ENCODE measurements at regions not wholly inside any gene's neighbourhood (a gene's known extent, or its start where the extent isn't known, plus 50 kb on each side); places are given as distances from the start of the nearest gene placed in this dataset.

DNA sequence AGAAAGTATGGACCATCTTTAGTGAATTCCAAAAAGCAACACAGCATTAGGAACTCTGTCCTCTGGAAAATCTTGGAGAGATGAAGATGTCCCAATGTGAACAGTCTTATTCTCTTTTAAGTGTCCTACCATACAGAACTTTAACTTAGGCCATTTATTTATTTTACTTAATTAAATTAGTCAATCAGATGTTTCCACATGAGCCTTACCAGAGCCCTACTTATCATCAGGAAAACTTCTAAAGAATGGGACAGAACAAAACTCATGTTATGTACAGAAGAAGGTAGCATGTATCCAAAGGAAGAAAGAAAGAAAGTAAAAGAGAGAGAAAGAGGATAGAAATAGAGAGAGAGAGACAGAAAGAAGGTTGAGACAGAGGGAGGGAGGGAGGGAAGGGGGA, 276.4 kb downstream of the ETV1 start:
- Histone ChIP-seq H3K4me3 (ENCODE audit: low read depth, low read length) (no peak overlapping the region), H3K27me3 (ENCODE audit: control insufficient read depth, insufficient read depth, low read length) (no peaks in the 10 kb centered on the region), H3K36me3 (ENCODE audit: control insufficient read depth, insufficient read depth, low read length) (no peaks in the 10 kb centered on the region)
- ChIA-PET CTCF (no interaction called here), POLR2A (no interaction called here)
- DNase-seq (ENCODE audit: low read depth) = no peak
- no peak for TF ChIP-seq CTCF (IDR thresholded peaks at IDR 0.05; ENCODE audit: insufficient read depth, low read depth, low read length)

DNA sequence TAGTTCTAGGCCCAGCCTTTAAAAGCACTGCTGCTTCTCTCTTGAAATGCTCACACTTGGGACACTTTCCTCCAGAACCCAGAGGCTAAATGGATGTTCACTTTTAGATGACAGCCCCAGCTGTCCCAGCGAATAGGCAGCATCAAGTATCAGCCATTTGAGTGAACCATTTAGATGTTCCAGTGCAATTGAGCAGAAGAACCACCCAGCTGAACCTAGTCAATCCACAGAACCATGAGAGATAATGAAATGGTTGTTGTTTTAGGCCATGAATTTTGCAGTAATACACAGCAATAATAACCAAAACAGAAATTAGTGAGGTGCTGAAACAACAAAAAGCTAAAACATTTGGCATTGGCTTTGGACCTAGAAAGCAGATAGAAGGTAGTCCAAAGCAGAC, 273.9 kb downstream of the ETV1 start:
- Histone ChIP-seq H3K27me3 (ENCODE audit: control insufficient read depth, insufficient read depth, low read length) (no peaks in the 10 kb centered on the region), H3K4me3 (ENCODE audit: low read depth, low read length) (no peak overlapping the region), H3K36me3 (ENCODE audit: control insufficient read depth, insufficient read depth, low read length) (no peaks in the 10 kb centered on the region)
- POLR2A ChIA-PET = no interaction called here
- DNase-seq (ENCODE audit: low read depth) = no peak
- no peak for TF ChIP-seq CTCF (IDR thresholded peaks at IDR 0.05; ENCODE audit: insufficient read depth, low read depth, low read length)
- CTCF ChIA-PET = interaction anchor here (1.0 kb wide), 1 partner anchor 10 kb away, joined by 3 read pairs; no protein-coding TSS in a partner anchor

DNA sequence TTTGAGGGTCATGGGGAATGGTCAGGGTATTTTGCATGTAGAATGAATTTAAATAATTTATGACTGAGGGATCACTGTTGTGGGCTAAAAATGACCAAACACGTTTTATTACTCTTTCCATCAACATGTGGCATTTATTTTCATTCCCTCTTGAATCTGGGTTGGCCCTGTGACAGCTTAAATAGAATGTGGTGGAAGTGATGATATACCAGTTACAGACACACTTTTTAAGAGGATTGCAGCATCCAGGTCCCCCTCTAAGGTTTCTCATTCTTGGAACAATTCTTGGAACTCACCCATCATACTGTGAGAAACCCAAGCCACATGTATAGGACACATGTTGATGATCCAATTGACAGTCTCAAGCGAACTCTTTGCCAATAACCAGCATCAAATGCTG, 272.4 kb downstream of the ETV1 start:
- no peak for TF ChIP-seq CTCF (IDR thresholded peaks at IDR 0.05; ENCODE audit: insufficient read depth, low read depth, low read length)
- ChIA-PET POLR2A (no interaction called here), CTCF (no interaction called here)
- H3K4me3 ChIP-seq (ENCODE audit: low read depth, low read length) = no peak overlapping the region
- no peaks in the 10 kb centered on the region for H3K27me3 ChIP-seq (ENCODE audit: control insufficient read depth, insufficient read depth, low read length)
- no peaks in the 10 kb centered on the region for H3K36me3 ChIP-seq (ENCODE audit: control insufficient read depth, insufficient read depth, low read length)
- DNase-seq (ENCODE audit: low read depth) = no peak

DNA sequence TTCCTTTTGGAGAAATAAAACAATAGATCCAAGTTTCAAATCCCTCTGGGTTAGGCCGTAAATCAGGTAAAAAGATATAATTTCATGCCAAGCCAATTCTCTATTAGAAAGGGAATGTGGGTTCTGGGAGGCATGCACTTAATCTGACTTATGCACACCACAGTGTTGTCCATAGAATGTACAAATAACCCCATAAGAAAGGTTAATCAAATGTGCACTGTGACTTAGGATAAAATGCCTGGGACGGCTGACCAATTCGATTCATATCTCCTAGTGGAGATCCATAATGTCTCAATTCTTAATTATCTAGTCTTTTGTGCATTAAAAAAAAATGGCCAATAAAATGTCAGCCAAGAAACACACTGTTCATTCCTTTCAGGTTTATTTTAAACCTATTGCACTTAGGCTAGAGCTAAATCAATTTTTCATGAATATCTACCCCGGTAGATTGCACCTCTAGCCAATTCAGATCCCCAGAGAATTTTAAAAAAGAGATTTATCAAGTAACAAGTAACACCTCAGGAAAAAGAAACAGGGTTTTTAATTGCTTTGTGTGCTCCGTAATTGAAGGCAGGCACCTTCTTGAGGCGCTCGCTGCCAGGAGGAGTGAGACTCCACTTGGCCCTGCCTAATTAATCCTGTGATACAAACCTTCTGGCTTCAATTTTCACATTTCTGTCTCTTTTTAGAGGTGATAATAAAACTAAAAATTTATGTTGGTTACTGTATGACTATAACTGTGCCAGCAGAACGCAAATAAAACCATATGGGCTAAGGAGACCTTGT, 265.1 kb downstream of the ETV1 start:
- ChIA-PET POLR2A (interaction anchor here (0.6 kb wide), 1 partner anchor 15 kb away, joined by 21 read pairs; no protein-coding TSS in a partner anchor), CTCF (interaction anchor here (0.9 kb wide), 1 partner anchor 20 kb away, joined by 3 read pairs; no protein-coding TSS in a partner anchor)
- no peak for DNase-seq (ENCODE audit: low read depth)
- TF ChIP-seq CTCF (IDR thresholded peaks at IDR 0.05; ENCODE audit: insufficient read depth, low read depth, low read length) = no peak
- H3K36me3 ChIP-seq (ENCODE audit: control insufficient read depth, insufficient read depth, low read length) = no peaks in the 10 kb centered on the region
- no peaks in the 10 kb centered on the region for H3K27me3 ChIP-seq (ENCODE audit: control insufficient read depth, insufficient read depth, low read length)
- no peak overlapping the region for H3K4me3 ChIP-seq (ENCODE audit: low read depth, low read length)

DNA sequence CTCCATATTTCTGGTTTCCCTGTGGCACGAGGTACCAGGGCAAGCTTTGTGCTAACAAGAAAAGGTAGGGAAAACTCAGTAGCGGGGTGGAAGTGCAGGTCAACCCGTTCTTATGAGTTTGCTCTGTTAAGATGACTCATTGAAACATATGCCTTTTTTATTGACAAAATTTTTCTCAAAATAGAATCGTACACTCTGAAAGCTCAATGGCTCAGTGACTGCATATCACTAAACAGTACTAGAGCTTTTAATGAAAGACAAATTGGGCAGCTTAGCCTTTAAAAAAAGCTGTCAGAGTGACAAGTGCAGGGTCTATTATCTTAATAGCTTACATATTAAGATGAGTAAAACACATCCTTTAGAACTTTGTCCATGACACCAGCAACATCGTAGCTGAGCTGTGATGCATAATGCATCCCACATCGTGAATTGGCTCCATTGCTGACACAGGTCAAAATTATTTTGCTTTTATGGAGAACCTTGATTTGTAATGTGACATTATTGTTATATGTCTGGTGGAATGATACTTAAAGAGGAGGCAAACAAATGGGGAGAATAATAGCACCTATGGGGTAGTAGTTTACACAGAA, 264.4 kb downstream of the ETV1 start:
- DNase-seq (ENCODE audit: low read depth) = no peak
- Histone ChIP-seq H3K36me3 (ENCODE audit: control insufficient read depth, insufficient read depth, low read length) (no peaks in the 10 kb centered on the region), H3K27me3 (ENCODE audit: control insufficient read depth, insufficient read depth, low read length) (no peaks in the 10 kb centered on the region), H3K4me3 (ENCODE audit: low read depth, low read length) (no peak overlapping the region)
- ChIA-PET POLR2A (no interaction called here), CTCF (interaction anchor here (0.9 kb wide), 1 partner anchor 20 kb away, joined by 3 read pairs; no protein-coding TSS in a partner anchor)
- TF ChIP-seq CTCF (IDR thresholded peaks at IDR 0.05; ENCODE audit: insufficient read depth, low read depth, low read length) = no peak

Measured in BJ (cell line).